ENCODE measurements at regions not wholly inside any gene's neighbourhood (a gene's known extent, or its start where the extent isn't known, plus 50 kb on each side); places are given as distances from the start of the nearest gene placed in this dataset.

DNA sequence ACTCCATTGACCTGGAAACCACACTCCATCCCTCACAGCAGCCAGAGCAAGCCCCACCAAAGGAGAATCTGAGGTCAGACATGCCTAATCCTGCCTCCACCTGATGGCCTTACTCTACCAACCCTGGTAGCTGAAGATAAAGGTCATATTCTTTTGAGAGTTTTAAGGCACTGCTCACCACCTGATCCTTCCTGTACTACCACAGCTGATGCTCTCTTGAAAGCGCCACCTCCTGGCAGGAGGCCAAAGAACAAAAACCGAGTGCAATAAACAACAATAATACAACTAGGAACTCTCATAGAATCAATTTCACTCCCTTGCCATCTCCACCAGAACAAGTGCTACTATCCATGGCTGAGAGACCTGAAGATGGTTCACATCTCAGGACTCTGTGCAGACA, 301.6 kb downstream of the NAF1 start (continued):
- TF ChIP-seq, protein P1, sequence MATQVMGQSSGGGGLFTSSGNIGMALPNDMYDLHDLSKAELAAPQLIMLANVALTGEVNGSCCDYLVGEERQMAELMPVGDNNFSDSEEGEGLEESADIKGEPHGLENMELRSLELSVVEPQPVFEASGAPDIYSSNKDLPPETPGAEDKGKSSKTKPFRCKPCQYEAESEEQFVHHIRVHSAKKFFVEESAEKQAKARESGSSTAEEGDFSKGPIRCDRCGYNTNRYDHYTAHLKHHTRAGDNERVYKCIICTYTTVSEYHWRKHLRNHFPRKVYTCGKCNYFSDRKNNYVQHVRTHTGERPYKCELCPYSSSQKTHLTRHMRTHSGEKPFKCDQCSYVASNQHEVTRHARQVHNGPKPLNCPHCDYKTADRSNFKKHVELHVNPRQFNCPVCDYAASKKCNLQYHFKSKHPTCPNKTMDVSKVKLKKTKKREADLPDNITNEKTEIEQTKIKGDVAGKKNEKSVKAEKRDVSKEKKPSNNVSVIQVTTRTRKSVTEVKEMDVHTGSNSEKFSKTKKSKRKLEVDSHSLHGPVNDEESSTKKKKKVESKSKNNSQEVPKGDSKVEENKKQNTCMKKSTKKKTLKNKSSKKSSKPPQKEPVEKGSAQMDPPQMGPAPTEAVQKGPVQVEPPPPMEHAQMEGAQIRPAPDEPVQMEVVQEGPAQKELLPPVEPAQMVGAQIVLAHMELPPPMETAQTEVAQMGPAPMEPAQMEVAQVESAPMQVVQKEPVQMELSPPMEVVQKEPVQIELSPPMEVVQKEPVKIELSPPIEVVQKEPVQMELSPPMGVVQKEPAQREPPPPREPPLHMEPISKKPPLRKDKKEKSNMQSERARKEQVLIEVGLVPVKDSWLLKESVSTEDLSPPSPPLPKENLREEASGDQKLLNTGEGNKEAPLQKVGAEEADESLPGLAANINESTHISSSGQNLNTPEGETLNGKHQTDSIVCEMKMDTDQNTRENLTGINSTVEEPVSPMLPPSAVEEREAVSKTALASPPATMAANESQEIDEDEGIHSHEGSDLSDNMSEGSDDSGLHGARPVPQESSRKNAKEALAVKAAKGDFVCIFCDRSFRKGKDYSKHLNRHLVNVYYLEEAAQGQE (IDR thresholded peaks at IDR 0.05; ENCODE audit: low read depth, low read length), result no peak
- TF ChIP-seq IRF4 (IDR thresholded peaks at IDR 0.05; ENCODE audit: low read depth, low read length) (no peak), EP300 (IDR thresholded peaks at IDR 0.05; ENCODE audit: borderline replicate concordance in 1 of 2, control insufficient read depth in 1 of 2, low read depth in 2 of 2, low read length in 2 of 2) (no peak), SMC3 (IDR thresholded peaks at IDR 0.05; ENCODE audit: borderline replicate concordance, low read length) (peak; percentile 21; the same call in 1 of the 2 replicates)
- TF ChIP-seq, protein P2, sequence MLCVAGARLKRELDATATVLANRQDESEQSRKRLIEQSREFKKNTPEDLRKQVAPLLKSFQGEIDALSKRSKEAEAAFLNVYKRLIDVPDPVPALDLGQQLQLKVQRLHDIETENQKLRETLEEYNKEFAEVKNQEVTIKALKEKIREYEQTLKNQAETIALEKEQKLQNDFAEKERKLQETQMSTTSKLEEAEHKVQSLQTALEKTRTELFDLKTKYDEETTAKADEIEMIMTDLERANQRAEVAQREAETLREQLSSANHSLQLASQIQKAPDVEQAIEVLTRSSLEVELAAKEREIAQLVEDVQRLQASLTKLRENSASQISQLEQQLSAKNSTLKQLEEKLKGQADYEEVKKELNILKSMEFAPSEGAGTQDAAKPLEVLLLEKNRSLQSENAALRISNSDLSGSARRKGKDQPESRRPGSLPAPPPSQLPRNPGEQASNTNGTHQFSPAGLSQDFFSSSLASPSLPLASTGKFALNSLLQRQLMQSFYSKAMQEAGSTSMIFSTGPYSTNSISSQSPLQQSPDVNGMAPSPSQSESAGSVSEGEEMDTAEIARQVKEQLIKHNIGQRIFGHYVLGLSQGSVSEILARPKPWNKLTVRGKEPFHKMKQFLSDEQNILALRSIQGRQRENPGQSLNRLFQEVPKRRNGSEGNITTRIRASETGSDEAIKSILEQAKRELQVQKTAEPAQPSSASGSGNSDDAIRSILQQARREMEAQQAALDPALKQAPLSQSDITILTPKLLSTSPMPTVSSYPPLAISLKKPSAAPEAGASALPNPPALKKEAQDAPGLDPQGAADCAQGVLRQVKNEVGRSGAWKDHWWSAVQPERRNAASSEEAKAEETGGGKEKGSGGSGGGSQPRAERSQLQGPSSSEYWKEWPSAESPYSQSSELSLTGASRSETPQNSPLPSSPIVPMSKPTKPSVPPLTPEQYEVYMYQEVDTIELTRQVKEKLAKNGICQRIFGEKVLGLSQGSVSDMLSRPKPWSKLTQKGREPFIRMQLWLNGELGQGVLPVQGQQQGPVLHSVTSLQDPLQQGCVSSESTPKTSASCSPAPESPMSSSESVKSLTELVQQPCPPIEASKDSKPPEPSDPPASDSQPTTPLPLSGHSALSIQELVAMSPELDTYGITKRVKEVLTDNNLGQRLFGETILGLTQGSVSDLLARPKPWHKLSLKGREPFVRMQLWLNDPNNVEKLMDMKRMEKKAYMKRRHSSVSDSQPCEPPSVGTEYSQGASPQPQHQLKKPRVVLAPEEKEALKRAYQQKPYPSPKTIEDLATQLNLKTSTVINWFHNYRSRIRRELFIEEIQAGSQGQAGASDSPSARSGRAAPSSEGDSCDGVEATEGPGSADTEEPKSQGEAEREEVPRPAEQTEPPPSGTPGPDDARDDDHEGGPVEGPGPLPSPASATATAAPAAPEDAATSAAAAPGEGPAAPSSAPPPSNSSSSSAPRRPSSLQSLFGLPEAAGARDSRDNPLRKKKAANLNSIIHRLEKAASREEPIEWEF (IDR thresholded peaks at IDR 0.05; ENCODE audit: insufficient replicate concordance, low read depth, low read length), result no peak

Data from GM12878 (cell line).